A673 (cell line): ENCODE measurements at regions not wholly inside any gene's neighbourhood (a gene's known extent, or its start where the extent isn't known, plus 50 kb on each side); places are given as distances from the start of the nearest gene placed in this dataset.

Experiments
- BruUV-seq: library from RNA; stranded (reverse); fragments of 400-500 nt; replicated peaks from 2 replicates; lab custom pipeline; 2021; lab: Mats Ljungman, UMichigan
- CTCF ChIA-PET: fragments of 300-600 bp; sonication (Branson Sonifier 250); formaldehyde crosslinking; loops from one replicate; lab custom pipeline; 2022; ENCODE audit warnings: antibody characterized with exemption; lab: Charles Lee
- POLR2A ChIA-PET: fragments of 300-600 bp; sonication (Branson Sonifier 250); formaldehyde crosslinking; loops from one replicate; lab custom pipeline; 2022; ENCODE audit warnings: antibody characterized with exemption; ENCODE audit not compliant: low non-redundant PET; lab: Charles Lee
- DNase-seq: peaks from one replicate; pipeline ENCODE4 v3.0.0-alpha.2; 2015; ENCODE audit warnings: low spot score
- H3K27ac ChIP-seq: fragments of 200-600 bp; sonication (generic); 2 replicates; pipeline ENCODE4 v1.5.1; 2016; ENCODE audit warnings: mixed run types, low read depth, mild to moderate bottlenecking, mixed read lengths, antibody characterized with exemption, low read length; ENCODE audit not compliant: poor library complexity, severe bottlenecking
- H3K27me3 ChIP-seq: fragments of 200-600 bp; sonication (generic); replicated peaks from 2 replicates; pipeline ENCODE4 v1.6.1; 2017; ENCODE audit warnings: mixed run types, low read depth, mild to moderate bottlenecking, mixed read lengths, antibody characterized with exemption, low read length; ENCODE audit not compliant: insufficient read depth, poor library complexity
- H3K36me3 ChIP-seq: fragments of 200-600 bp; sonication (generic); 2 replicates; pipeline ENCODE4 v1.6.1; 2016; ENCODE audit warnings: mixed run types, mild to moderate bottlenecking, mixed read lengths, antibody characterized with exemption, low read length; ENCODE audit not compliant: insufficient read depth, poor library complexity, severe bottlenecking
- H3K4me1 ChIP-seq: fragments of 200-600 bp; sonication (generic); 2 replicates; pipeline ENCODE4 v1.6.1; 2017; ENCODE audit warnings: mixed run types, mild to moderate bottlenecking, mixed read lengths, antibody characterized with exemption, low read length; ENCODE audit not compliant: insufficient read depth, poor library complexity, severe bottlenecking
- H3K4me3 ChIP-seq: fragments of 200-600 bp; sonication (generic); 2 replicates; pipeline ENCODE4 v1.5.1; 2016; ENCODE audit warnings: low read depth, mixed run types, mild to moderate bottlenecking, mixed read lengths, low read length; ENCODE audit not compliant: poor library complexity, severe bottlenecking
- H3K9me3 ChIP-seq: fragments of 200-600 bp; sonication (generic); 2 replicates; pipeline ENCODE4 v1.6.1; 2016; ENCODE audit warnings: mixed run types, low read depth, mild to moderate bottlenecking, mixed read lengths, antibody characterized with exemption, low read length; ENCODE audit not compliant: poor library complexity, severe bottlenecking
- CTCF ChIP-seq: fragments of 300-800, 200-600 bp; sonication (generic); conservative IDR thresholded peaks from 2 replicates; pipeline ENCODE4 v1.5.1; 2017; ENCODE audit warnings: low read depth, mild to moderate bottlenecking, antibody characterized with exemption, low read length, moderate library complexity, mixed read lengths
- EZH2 ChIP-seq: fragments of 200-600 bp; sonication (generic); IDR thresholded peaks from 2 replicates; pipeline ENCODE4 v1.6.1; 2017; ENCODE audit warnings: borderline replicate concordance, low read depth, mild to moderate bottlenecking, mixed read lengths, antibody characterized with exemption, low read length; ENCODE audit not compliant: poor library complexity, severe bottlenecking
- intact Hi-C: fragments of 100-400 bp; cut with micrococcal nuclease; formaldehyde crosslinking; loops from one replicate; pipeline ENCODE4 v1.10.0; 2022; ENCODE audit not compliant: unreplicated experiment

GRCh38 chr5:108620516-108620915, 127.2 kb upstream of the FER start:
- ChIA-PET POLR2A (no interaction called here), CTCF (no interaction called here)
- Histone ChIP-seq H3K4me1 (no peaks in the 10 kb centered on the region), H3K9me3 (no peaks in the 10 kb centered on the region), H3K36me3 (no peaks in the 10 kb centered on the region), H3K27ac (no peak overlapping the region), H3K27me3 (no peaks in the 10 kb centered on the region), H3K4me3 (no peak overlapping the region)
- BruUV-seq, result no TSS peak
- DNase-seq, result no peak
- intact Hi-C loops, result no loop called here
- TF ChIP-seq CTCF (no peak), EZH2 (no peak)

GRCh38 chr5:108619815-108620214, 127.9 kb upstream of the FER start:
- Histone ChIP-seq H3K27ac (no peak overlapping the region), H3K4me1 (no peaks in the 10 kb centered on the region), H3K27me3 (no peaks in the 10 kb centered on the region), H3K9me3 (no peaks in the 10 kb centered on the region), H3K36me3 (no peaks in the 10 kb centered on the region), H3K4me3 (no peak overlapping the region)
- CTCF ChIA-PET, result no interaction called here
- DNase-seq, result no peak
- intact Hi-C loops, result no loop called here
- no TSS peak for BruUV-seq
- TF ChIP-seq EZH2 (no peak), CTCF (no peak)
- POLR2A ChIA-PET, result no interaction called here

DNA sequence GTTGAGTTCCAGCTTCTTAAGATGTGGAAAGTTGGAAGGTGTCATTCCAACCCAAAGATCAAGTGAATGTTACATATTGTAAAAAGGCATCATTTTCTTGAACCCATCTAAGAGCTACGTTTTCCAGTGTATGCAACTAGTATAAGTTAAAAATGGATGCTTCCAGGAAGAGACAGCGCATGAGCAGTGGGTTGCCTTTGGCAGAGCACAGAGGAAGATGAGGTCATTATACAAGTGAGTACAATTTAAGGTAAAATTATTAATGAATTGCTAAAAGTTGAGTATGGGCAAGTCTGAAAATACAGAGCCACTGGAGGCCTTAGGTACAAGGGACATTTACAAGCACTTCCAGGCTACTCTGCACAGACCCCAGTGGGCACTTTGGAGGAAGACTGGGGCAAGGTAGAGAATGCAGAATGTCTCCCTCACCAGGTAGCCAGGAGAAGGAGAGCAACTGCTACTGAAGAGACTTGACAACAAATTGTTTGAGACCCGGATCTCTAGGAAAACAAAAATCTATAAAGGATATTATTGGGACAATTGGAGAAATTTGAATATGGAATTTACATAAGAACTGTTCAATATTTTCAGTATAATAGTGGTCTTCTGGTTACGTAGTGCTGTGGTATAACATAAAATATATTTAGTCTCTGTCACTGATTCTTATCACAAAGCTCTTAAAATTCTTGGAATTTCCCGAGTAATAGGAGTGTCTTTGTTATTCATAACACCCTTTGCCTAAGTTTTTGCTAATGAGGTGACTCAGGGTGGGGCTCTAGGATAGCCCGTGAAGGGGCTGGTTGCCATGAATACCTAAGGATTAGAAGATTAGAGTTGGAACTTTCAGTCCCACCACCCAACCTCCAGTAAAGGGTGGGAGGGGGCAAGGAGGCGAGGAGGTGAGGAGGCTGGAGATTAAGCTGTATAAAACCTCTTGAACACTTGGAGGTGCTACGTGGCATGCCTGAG, 129.9 kb upstream of the FER start:
- intact Hi-C loops, result no loop called here
- no peaks in the 10 kb centered on the region for H3K27me3 ChIP-seq
- no peak for DNase-seq
- H3K4me3 ChIP-seq, result no peak overlapping the region
- no peaks in the 10 kb centered on the region for H3K4me1 ChIP-seq
- H3K27ac ChIP-seq, result no peak overlapping the region
- ChIA-PET POLR2A (interaction anchor here (0.6 kb wide), 1 partner anchor 420 kb away, joined by 3 read pairs; no protein-coding TSS in a partner anchor), CTCF (no interaction called here)
- no peaks in the 10 kb centered on the region for H3K36me3 ChIP-seq
- H3K9me3 ChIP-seq, result no peaks in the 10 kb centered on the region
- BruUV-seq, result no TSS peak
- TF ChIP-seq EZH2 (no peak), CTCF (no peak)
